H54 (cell line): ENCODE measurements at regions not wholly inside any gene's neighbourhood (a gene's known extent, or its start where the extent isn't known, plus 50 kb on each side); places are given as distances from the start of the nearest gene placed in this dataset.

ENCODE experiments used
- DNase-seq: peaks from one replicate; pipeline ENCODE4 v3.0.0; 2011; ENCODE audit warnings: low spot score, mixed read lengths; ENCODE audit not compliant: insufficient read length
- FAIRE-seq: peaks from 3 replicates; lab custom pipeline; 2011; peaks lifted over from hg19 to GRCh38; lab: Jason Lieb, UNC
- POLR2A ChIP-seq: IDR thresholded peaks from 2 replicates; pipeline ENCODE4 v1.6.1; 2011; ENCODE audit warnings: low read depth, mild to moderate bottlenecking, low read length

DNA sequence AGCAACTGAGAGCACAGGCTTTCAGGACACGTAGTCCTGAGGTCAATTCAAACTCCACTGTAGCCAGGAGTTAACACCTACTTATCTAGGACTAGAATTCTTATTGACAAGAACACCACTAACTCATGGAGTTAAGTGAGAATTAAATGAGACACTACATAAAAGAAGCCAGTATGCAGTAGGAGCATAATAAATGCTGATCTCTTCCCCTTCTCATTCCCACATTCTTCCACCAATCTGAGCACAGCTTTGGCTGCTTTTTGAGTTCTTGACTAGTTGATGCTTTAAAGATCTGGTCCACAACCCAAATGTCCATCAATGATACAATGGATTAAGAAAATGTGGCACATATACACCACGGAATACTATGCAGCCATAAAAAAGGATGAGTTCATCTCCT is 55.2 kb downstream of the TTC32 start:
- DNase-seq (no peak), FAIRE-seq (no peak)

GRCh38 chr2:19846030-19846429 is 55.8 kb downstream of the TTC32 start:
- TF ChIP-seq POLR2A, result no peak
- DNase-seq, result no peak
- FAIRE-seq, result no peak

More for the DNA sequence above, 55.2 kb downstream of the TTC32 start:
- TF ChIP-seq POLR2A, result no peak

GRCh38 chr2:19845323-19845920 is 56.4 kb downstream of the TTC32 start:
- FAIRE-seq (no peak), DNase-seq (no peak)
- no peak for TF ChIP-seq POLR2A

GRCh38 chr2:19844750-19845149 is 57.0 kb downstream of the TTC32 start:
- no peak for DNase-seq
- no peak for FAIRE-seq
- no peak for TF ChIP-seq POLR2A

DNA sequence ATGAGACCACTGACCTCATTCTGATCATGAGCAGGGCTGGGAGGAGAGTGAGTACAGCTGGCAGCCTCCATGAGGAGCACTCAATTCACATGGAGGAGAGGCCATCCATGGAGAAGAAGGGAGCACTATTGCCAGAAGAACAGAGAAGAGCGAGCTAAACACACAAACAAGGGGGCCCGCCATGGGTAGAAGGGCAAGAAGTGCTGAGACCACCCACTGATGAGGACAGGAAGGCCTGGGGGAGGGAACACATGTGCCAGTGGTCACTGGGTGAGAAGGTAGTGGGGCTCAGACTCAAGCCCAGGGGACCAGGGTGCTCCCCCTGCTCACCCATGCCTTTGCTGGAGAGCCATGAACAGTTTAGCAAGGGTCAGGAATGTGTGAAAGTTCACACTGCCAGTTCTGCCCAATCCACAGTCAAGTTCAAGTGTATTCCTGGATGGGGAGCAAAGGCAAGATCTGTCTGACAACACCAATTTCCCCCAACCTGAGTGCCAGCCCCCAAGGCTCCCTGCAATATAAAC is 57.7 kb downstream of the TTC32 start:
- FAIRE-seq (no peak), DNase-seq (no peak)
- no peak for TF ChIP-seq POLR2A

GRCh38 chr2:19841918-19842693 is 59.7 kb downstream of the TTC32 start:
- DNase-seq (no peak), FAIRE-seq (no peak)
- TF ChIP-seq POLR2A, result no peak

- FAIRE-seq (no peak), DNase-seq (no peak)
- no peak for TF ChIP-seq POLR2A
Measured at GRCh38 chr2:19839438-19839837, 62.3 kb downstream of the TTC32 start.

DNA sequence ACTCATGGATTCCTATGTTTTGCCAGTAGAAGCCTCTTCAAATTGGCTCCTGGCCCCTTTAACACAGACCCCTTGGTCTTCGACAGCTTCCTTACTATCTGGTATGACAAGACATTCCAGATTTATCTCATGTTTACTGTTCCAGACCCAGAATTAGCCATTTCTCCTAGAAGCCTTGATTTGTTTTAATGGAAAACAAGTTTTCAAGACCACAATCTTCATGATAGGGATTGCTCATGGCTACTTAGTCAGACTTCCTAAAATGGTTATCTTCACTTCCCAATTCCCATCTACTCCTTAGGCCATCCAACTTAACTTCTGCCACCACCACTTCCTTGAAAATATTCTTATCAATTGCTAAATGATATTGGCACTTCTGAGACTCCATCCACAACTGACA is 63.2 kb downstream of the TTC32 start:
- no peak for TF ChIP-seq POLR2A
- DNase-seq, result no peak
- no peak for FAIRE-seq

DNA sequence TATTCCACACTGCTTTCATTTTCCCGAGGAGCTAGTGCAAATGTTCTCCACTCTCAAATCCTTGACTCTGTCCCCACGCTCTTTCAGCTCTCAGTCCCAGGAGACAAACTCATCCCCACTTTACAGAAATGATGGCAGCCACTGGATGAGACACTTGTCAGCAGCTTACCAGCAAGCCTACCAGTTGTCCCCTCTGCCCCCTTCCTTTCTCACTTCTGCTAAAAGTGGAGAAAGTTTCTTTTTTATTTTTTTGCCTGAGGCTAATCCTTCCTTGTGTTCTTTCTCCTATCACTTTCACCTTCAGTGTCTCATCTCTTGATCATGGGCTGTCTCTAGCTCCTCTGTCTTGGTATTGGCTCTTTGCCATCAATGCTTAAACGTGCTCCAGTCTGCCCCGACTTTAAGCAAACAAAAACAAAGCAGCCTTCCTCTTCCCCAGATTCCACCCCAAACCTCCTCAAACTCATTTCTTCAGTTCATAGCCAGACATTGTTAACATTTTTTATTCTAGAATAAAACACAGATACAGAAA is 64.5 kb downstream of the TTC32 start:
- TF ChIP-seq POLR2A, result no peak
- FAIRE-seq (no peak), DNase-seq (no peak)

DNA sequence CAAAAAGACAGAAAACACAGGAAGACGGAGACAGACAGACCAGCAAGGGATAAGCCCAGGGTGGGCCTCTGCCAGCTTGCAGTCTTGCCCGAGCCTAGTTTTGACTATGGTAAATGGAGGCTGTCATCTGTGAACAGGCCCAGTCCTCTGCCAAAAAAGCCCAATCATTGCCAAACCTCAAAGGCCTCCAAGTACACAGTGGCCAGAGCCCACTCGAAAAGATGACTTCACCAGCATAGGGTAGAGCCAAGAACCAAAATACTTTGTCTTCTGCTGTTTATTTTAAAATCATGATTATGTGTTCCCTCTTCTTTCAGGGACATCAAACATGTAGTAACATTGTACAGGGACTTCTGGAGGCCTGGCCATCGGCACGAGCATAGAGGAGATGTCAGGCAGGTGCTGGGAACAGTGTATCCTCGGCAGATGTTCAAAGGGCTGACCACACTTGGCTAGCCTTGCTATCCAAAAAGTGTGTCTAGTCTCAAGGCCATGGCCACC is 66.0 kb downstream of the TTC32 start:
- DNase-seq (no peak), FAIRE-seq (no peak)
- TF ChIP-seq POLR2A, result no peak

DNA sequence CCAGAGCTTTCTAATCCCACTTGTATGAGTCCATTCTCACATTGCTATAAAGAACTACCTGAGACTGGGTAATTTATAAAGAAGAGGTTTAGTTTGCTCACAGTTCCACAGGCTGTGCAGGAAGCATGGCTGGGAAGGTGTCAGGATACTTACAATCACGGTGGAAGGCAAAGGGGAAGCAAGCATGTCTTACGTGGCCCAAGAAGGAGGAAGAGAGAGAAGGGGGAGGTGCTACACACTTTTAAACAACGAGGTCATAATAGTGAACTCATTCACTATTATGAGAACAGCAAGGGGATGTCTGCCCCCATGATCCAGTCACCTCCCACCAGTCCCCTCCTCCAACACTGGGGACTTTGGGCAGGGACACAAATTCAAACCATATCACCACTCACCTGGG is 67.8 kb downstream of the TTC32 start:
- TF ChIP-seq POLR2A, result no peak
- DNase-seq, result no peak
- FAIRE-seq, result no peak

DNA sequence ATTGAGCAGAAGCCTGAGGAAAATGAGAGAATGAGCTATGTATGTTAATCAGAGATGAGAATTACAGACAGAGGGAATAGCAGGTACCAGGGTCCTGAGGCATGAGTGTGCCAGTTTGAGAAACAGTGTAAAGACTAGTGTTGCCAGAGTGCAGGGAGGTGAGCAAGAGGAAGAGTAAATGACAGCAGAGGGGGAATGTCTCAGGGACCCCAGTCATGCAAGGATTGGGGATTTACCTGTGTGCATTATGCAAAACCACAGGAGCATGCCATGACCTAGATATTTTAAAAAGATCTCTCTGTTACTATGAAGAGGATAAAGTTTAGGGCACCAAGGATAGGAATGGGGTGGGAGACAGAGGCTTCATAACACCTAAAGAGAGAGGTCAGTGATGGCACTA is 72.1 kb downstream of the TTC32 start:
- no peak for DNase-seq
- no peak for TF ChIP-seq POLR2A
- FAIRE-seq, result no peak

GRCh38 chr2:19826874-19827273 is 74.9 kb downstream of the TTC32 start:
- FAIRE-seq, result no peak
- no peak for TF ChIP-seq POLR2A
- DNase-seq, result no peak

GRCh38 chr2:19823507-19823906 is 78.3 kb downstream of the TTC32 start:
- no peak for FAIRE-seq
- no peak for TF ChIP-seq POLR2A
- DNase-seq, result no peak
